ENCODE measurements at regions not wholly inside any gene's neighbourhood (a gene's known extent, or its start where the extent isn't known, plus 50 kb on each side); places are given as distances from the start of the nearest gene placed in this dataset.
A peak's percentile ranks its signal among the peaks of the same experiment; 100 is the strongest.
"Not testable (repeated sequence)": the region's sequence is repeated elsewhere in the genome, so short reads cannot be mapped to it uniquely, and the experiment has no call there.

GRCh38 chr10:78455811-78456210 lies 422.1 kb downstream of the RPS24 start:
- no peak for ATAC-seq

GRCh38 chr10:78456649-78457400 lies 423.2 kb downstream of the RPS24 start:
- H3K4me3 Mint-ChIP-seq, result no peak overlapping the region
- H3K36me3 Mint-ChIP-seq, result no peaks in the 10 kb centered on the region
- H3K4me1 Mint-ChIP-seq, result no peaks in the 10 kb centered on the region
- no peak overlapping the region for H3K27ac Mint-ChIP-seq
- no peaks in the 10 kb centered on the region for H3K9me3 Mint-ChIP-seq
- ATAC-seq, result no peak
- no peak for DNase-seq (ENCODE audit: low spot score in 2 of 2)

More at GRCh38 chr10:78455811-78456210, 422.1 kb downstream of the RPS24 start:
- Mint-ChIP-seq H3K36me3 (no peaks in the 10 kb centered on the region), H3K27ac (no peak overlapping the region), H3K4me3 (no peak overlapping the region), H3K4me1 (no peaks in the 10 kb centered on the region), H3K9me3 (no peaks in the 10 kb centered on the region)
- no peak for DNase-seq (ENCODE audit: low spot score in 2 of 2)

DNA sequence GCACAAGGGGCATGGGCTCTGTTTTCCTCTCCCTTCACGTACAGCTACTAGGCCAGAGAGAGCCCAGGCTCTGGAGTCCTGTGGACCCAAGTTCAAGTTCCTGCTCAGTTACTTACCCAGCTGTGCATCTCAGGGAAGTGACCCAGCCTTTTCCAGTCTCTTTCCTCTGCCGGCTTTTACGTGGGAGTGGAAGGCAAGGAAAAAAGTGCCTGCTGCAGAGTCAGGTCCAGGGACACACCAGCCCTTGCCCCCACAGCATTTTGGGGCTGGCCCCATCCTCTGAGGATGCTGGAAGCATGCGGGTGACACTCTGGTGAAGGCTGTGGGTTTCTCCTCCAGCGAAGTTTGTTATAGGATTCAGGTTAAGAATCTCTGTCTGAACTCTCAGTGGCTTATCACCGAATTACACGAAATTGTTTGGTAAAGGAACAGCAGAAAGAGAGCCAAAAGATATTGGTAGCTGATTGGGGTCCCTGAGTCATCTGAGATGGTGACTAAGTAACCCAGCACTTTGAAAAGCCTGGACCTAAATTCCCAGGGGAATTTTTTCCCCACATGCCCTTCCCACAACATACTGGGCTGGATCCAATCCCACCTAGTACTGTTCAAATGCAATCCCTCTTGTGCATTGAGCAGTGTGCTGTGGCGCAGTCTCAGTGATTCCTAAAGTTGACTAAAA lies 424.3 kb downstream of the RPS24 start:
- DNase-seq (ENCODE audit: low spot score in 2 of 2), result no peak
- Mint-ChIP-seq H3K36me3 (no peaks in the 10 kb centered on the region), H3K9me3 (no peaks in the 10 kb centered on the region), H3K27ac (no peak overlapping the region), H3K4me3 (no peak overlapping the region), H3K4me1 (no peaks in the 10 kb centered on the region)
- ATAC-seq, result no peak

DNA sequence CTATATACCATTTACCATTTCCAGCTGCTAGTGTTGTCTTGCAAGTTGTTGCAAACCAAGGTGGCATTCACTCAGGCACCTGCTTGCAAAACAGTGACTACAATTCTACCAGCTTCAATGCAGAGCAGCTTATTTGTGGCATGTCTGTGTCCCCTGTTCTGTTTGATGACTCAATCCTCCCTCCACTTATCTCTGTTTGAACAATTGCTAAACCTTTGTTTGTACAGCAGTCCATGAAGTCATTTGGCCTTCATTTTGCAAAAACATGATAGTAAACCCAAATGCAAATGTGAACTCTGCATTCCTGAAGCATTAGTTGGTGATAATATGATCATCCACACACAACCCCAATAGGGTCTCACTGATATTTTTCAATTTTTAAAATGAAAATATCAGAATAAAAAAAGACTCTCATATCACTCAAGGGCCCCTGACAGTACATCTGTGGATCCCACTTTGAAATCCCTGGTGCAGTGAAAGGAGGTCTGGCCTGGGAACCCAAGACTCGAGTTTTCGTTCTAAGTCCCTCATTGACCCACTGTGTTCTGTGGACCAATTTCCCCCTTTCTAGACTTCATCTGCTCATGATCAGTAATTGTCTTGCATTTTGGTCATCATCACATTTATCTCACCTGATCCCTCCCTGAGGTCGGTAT lies 425.4 kb downstream of the RPS24 start:
- H3K4me1 Mint-ChIP-seq, result no peaks in the 10 kb centered on the region
- ATAC-seq (no peak), DNase-seq (ENCODE audit: low spot score in 2 of 2) (no peak)
- H3K36me3 Mint-ChIP-seq, result no peaks in the 10 kb centered on the region
- H3K4me3 Mint-ChIP-seq, result no peak overlapping the region
- no peaks in the 10 kb centered on the region for H3K9me3 Mint-ChIP-seq
- no peak overlapping the region for H3K27ac Mint-ChIP-seq

DNA sequence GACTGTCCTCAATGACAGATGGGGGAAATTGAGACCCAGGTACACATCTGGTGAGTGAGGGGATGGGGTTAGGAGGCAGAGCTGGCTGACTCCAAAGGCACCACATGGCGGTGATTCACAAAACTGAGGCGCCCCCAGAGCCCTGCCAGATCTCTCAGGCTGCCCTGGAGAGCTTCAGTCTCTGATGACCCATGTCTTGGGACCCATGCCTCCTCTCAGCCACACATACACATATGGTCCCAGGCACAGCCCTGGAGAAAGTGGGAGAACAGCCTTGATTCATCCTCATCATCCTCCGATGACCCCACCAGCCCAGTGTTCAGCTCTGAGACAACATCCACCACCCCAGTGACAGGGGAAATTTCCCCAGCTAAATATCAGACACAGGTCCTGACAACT lies 426.0 kb downstream of the RPS24 start:
- Mint-ChIP-seq H3K4me3 (no peak overlapping the region), H3K27ac (no peak overlapping the region), H3K36me3 (no peaks in the 10 kb centered on the region), H3K9me3 (no peaks in the 10 kb centered on the region), H3K4me1 (no peaks in the 10 kb centered on the region)
- no peak for ATAC-seq
- DNase-seq (ENCODE audit: low spot score in 2 of 2), result no peak

- Mint-ChIP-seq H3K36me3 (no peaks in the 10 kb centered on the region), H3K9me3 (no peaks in the 10 kb centered on the region), H3K4me3 (no peak overlapping the region), H3K4me1 (no peaks in the 10 kb centered on the region), H3K27ac (no peak overlapping the region)
- no peak for DNase-seq (ENCODE audit: low spot score in 2 of 2)
- ATAC-seq, result no peak
Observed at GRCh38 chr10:78460204-78460603, 426.5 kb downstream of the RPS24 start.

DNA sequence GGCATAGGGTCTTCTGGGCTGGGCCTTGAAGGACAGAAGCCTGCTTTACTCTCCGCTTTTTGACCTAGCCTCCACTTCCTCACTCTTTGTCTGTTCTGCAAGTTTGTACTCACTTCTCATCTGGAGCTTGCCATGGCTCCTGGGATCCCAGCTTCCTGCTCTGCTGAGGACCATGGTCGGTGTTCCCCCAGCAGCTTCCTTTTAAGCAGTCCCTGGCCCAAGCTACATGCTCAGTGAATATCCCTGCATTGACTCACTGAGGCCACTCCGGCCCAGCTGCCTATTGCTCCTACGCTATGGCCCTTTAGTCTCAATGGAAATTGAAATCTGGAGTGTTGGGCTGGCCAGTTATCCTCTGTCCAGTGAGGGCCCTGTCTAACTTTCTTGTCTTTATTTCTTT lies 427.7 kb downstream of the RPS24 start:
- H3K36me3 Mint-ChIP-seq, result no peaks in the 10 kb centered on the region
- no peak overlapping the region for H3K27ac Mint-ChIP-seq
- no peak overlapping the region for H3K4me3 Mint-ChIP-seq
- ATAC-seq, result no peak
- H3K4me1 Mint-ChIP-seq, result no peaks in the 10 kb centered on the region
- no peak for DNase-seq (ENCODE audit: low spot score in 2 of 2)
- no peaks in the 10 kb centered on the region for H3K9me3 Mint-ChIP-seq

DNA sequence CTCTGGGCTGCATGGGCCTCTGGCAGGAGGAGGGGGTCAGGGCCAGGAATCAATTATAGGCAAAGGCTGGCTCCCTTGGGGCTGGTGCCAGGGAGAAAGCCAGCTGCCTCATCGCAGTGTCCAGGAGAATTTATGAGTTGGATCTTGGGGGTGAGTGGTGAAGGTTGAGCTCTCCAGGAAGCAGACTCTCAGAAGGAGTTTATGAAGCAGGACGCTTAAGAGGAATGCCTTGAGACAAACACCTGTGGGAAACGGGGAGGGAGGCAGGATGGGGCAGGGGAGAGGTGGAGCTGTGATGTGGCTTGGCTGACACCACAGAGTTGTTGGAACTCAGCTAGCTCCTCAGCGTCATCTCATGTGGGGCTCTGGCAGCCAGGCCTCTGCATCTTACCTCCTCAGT lies 428.5 kb downstream of the RPS24 start:
- Mint-ChIP-seq H3K27ac (no peak overlapping the region), H3K4me3 (no peak overlapping the region), H3K9me3 (no peaks in the 10 kb centered on the region), H3K36me3 (no peaks in the 10 kb centered on the region), H3K4me1 (no peaks in the 10 kb centered on the region)
- ATAC-seq (no peak), DNase-seq (ENCODE audit: low spot score in 2 of 2) (no peak)

- H3K4me3 Mint-ChIP-seq, result no peak overlapping the region
- H3K36me3 Mint-ChIP-seq, result no peaks in the 10 kb centered on the region
- no peaks in the 10 kb centered on the region for H3K9me3 Mint-ChIP-seq
- H3K27ac Mint-ChIP-seq, result no peak overlapping the region
- ATAC-seq, result no peak
- no peaks in the 10 kb centered on the region for H3K4me1 Mint-ChIP-seq
- no peak for DNase-seq (ENCODE audit: low spot score in 2 of 2)
Observed at GRCh38 chr10:78462726-78463228, 429.1 kb downstream of the RPS24 start.

DNA sequence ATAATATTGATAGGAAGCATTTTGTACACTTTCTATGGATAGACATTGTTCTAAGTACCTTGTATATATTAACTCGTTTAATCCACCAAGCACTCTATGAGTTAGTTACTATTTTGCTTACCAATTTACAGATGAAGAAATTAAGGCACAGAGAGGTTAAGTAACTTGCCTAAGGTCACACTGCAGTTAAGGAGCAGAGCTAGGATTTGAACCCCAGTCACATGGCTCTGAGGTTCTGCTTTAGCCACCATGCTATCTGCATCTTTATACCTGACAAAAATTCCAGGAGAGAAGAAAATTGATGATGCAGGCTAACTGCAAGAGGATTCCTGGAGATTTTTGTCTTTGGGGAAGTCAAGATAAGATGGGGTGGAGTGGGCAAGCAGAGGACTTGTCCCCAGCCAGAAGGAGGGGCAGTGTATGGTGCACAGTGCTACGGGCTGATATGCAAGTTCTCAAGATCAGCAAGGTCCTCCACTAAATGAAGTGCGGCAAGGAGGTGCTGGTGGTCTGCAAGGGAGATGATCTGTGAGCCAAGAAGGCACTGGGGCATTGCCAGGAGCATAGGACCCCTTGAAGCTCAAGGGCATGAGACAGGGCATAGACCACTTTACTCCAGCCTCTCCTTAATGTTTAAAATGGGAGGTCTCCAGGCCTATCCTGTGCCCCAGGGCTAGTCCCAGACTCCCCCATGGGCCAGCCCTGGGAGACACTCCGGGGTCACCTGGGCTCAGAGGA lies 430.6 kb downstream of the RPS24 start:
- no peaks in the 10 kb centered on the region for H3K4me1 Mint-ChIP-seq
- no peaks in the 10 kb centered on the region for H3K36me3 Mint-ChIP-seq
- H3K9me3 Mint-ChIP-seq, result no peaks in the 10 kb centered on the region
- no peak overlapping the region for H3K4me3 Mint-ChIP-seq
- ATAC-seq (peak; percentile 33), DNase-seq (ENCODE audit: low spot score in 2 of 2) (no peak)
- H3K27ac Mint-ChIP-seq, result no peak overlapping the region

- Mint-ChIP-seq H3K36me3 (no peaks in the 10 kb centered on the region), H3K27ac (no peak overlapping the region), H3K4me1 (no peaks in the 10 kb centered on the region), H3K9me3 (no peaks in the 10 kb centered on the region), H3K4me3 (no peak overlapping the region)
- ATAC-seq (no peak), DNase-seq (ENCODE audit: low spot score in 2 of 2) (no peak)
Observed at GRCh38 chr10:78464856-78465267, 431.2 kb downstream of the RPS24 start.

GRCh38 chr10:78465431-78465830 lies 431.8 kb downstream of the RPS24 start:
- no peak overlapping the region for H3K27ac Mint-ChIP-seq
- no peak for ATAC-seq
- H3K9me3 Mint-ChIP-seq, result no peaks in the 10 kb centered on the region
- H3K4me3 Mint-ChIP-seq, result no peak overlapping the region
- H3K4me1 Mint-ChIP-seq, result no peaks in the 10 kb centered on the region
- H3K36me3 Mint-ChIP-seq, result no peaks in the 10 kb centered on the region
- DNase-seq (ENCODE audit: low spot score in 2 of 2), result no peak

DNA sequence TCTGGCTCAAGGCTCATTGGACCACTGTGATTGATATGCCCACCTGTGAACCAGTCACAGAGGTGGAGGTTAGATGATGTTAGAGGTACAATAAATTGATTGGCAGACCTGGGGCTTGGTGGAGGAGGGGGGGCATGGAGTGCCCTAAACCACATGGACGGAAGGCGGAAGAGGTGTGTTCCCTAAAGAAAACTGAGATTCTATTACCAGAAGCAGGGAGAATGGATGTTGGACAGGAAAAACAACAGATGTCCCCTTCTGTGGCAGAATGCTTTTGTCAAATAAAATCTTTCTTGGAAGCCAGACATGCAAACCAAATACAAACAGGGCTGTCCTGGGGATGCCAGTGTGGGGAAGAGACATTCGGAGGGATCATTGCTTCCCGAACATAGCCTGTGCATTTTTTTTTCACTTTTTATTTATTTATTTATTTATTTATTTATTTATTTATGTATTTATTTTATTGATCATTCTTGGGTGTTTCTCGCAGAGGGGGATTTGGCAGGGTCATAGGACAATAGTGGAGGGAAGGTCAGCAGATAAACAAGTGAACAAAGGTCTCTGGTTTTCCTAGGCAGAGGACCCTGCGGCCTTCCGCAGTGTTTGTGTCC lies 433.9 kb downstream of the RPS24 start:
- DNase-seq (ENCODE audit: low spot score in 2 of 2), result no peak
- no peak for ATAC-seq
- Mint-ChIP-seq H3K4me3 (no peak overlapping the region), H3K27ac (no peak overlapping the region), H3K36me3 (no peaks in the 10 kb centered on the region), H3K9me3 (no peaks in the 10 kb centered on the region), H3K4me1 (no peaks in the 10 kb centered on the region)

DNA sequence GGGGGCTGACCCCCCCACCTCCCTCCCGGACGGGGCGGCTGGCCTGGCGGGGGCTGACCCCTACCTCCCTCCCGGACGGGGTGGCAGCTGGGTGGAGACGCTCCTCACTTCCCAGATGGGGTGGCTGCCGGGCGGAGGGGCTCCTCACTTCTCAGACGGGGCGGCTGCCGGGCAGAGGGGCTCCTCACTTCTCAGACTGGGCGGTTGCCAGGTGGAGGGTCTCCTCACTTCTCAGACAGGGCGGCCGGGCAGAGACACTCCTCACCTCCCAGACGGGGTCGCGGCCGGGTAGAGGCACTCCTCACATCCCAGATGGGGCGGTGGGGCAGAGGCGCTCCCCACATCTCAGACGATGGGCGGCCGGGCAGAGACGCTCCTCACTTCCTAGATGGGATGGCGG lies 435.1 kb downstream of the RPS24 start:
- H3K36me3 Mint-ChIP-seq; H3K4me3 Mint-ChIP-seq; H3K9me3 Mint-ChIP-seq; ATAC-seq; DNase-seq (ENCODE audit: low spot score in 2 of 2); H3K4me1 Mint-ChIP-seq; H3K27ac Mint-ChIP-seq: not testable (repeated sequence)
